Endothelial cell of umbilical vein (primary cell): ENCODE measurements at regions not wholly inside any gene's neighbourhood (a gene's known extent, or its start where the extent isn't known, plus 50 kb on each side); places are given as distances from the start of the nearest gene placed in this dataset.

Experiments
- BruUV-seq: library from RNA; stranded (reverse); fragments of 400-500 nt; replicated peaks from 2 replicates; lab custom pipeline; 2021; lab: Mats Ljungman, UMichigan
- CTCF ChIA-PET: fragments of 300-600, 350-600 bp; sonication (Branson Sonifier 250); formaldehyde crosslinking; loops from one replicate; lab custom pipeline; 2021; ENCODE audit warnings: antibody characterized with exemption, inconsistent platforms; lab: Charles Lee
- POLR2A ChIA-PET: fragments of 300-600, 350-600 bp; sonication (Branson Sonifier 250); formaldehyde crosslinking; loops from one replicate; lab custom pipeline; 2021; ENCODE audit warnings: antibody characterized with exemption, inconsistent platforms; lab: Charles Lee
- DNase-seq: peaks from one replicate; pipeline ENCODE4 v3.0.0-alpha.2; 2011; ENCODE audit warnings: low read depth, low spot score
- FAIRE-seq: peaks from 2 replicates; lab custom pipeline; 2011; peaks lifted over from hg19 to GRCh38; lab: Jason Lieb, UNC
- H2AFZ ChIP-seq: 2 replicates; pipeline ENCODE4 v1.6.0; 2012; ENCODE audit warnings: low read depth, low read length, control low read depth, inconsistent platforms
- H3K27ac ChIP-seq: 2 replicates; pipeline ENCODE4 v1.5.1; 2011; ENCODE audit warnings: low read depth, mild to moderate bottlenecking, control low read depth, low read length, moderate library complexity; ENCODE audit not compliant: insufficient read depth
- H3K27me3 ChIP-seq, 2 experiments: 2 replicates each; pipeline versions ENCODE4 v1.6.0 to v1.6.1; 2011; ENCODE audit warnings: low read length in 2 of 2, mixed read lengths in 1 of 2; ENCODE audit not compliant: control insufficient read depth in 2 of 2, insufficient read depth in 2 of 2
- H3K36me3 ChIP-seq, 2 experiments: 2 replicates in 1 of 2; 3 replicates in 1 of 2; pipeline ENCODE4 v1.5.1; 2011; ENCODE audit warnings: low read length in 2 of 2, mild to moderate bottlenecking in 1 of 2, moderate library complexity in 1 of 2; ENCODE audit not compliant: control insufficient read depth in 2 of 2, insufficient read depth in 2 of 2; ENCODE audit errors: extremely low read depth in 1 of 2
- H3K4me1 ChIP-seq: 3 replicates; pipeline ENCODE4 v1.5.1; 2011; ENCODE audit warnings: mild to moderate bottlenecking, low read length; ENCODE audit not compliant: control insufficient read depth, insufficient read depth; ENCODE audit errors: extremely low read depth
- H3K4me2 ChIP-seq: 2 replicates; pipeline ENCODE4 v1.6.1; 2011; ENCODE audit warnings: low read length, control low read depth, mixed read lengths; ENCODE audit not compliant: insufficient read depth
- H3K4me3 ChIP-seq, 3 experiments: fragments of 200-600 bp in 1 of 3; sonication (generic), shearing (Covaris generic) in 1 of 3; replicated peaks in 1 of 3; 2 replicates each; pipeline ENCODE4 v1.5.1; 2011 to 2016; ENCODE audit warnings: control low read depth in 3 of 3, low read length in 3 of 3, mild to moderate bottlenecking in 2 of 3, inconsistent platforms in 1 of 3, low read depth in 1 of 3, moderate library complexity in 1 of 3; ENCODE audit not compliant: insufficient read depth in 1 of 3
- H3K79me2 ChIP-seq: 2 replicates; pipeline ENCODE4 v1.6.0; 2012; ENCODE audit warnings: low read length, inconsistent platforms; ENCODE audit not compliant: control insufficient read depth, insufficient read depth
- H3K9ac ChIP-seq: replicated peaks from 2 replicates; pipeline ENCODE3; 2011; ENCODE audit warnings: low read length, control low read depth; ENCODE audit not compliant: insufficient read depth; ENCODE audit errors: extremely low read depth
- H3K9me1 ChIP-seq: replicated peaks from 3 replicates; pipeline ENCODE4 v1.6.0; 2011; ENCODE audit warnings: mild to moderate bottlenecking, low read length; ENCODE audit not compliant: control insufficient read depth, insufficient read depth; ENCODE audit errors: extremely low read depth
- H3K9me3 ChIP-seq: replicated peaks from 2 replicates; pipeline ENCODE4 v1.5.1; 2012; ENCODE audit warnings: low read length, inconsistent platforms; ENCODE audit not compliant: control insufficient read depth, insufficient read depth
- H4K20me1 ChIP-seq: replicated peaks from 2 replicates; pipeline ENCODE3; 2011; ENCODE audit warnings: mild to moderate bottlenecking, low read length; ENCODE audit not compliant: control insufficient read depth, insufficient read depth; ENCODE audit errors: extremely low read depth
- EZH2 ChIP-seq: IDR thresholded peaks from 2 replicates; pipeline ENCODE4 v1.6.1; 2012; ENCODE audit warnings: borderline replicate concordance, low read depth, mild to moderate bottlenecking, moderate library complexity, low read length, inconsistent platforms; ENCODE audit not compliant: severe bottlenecking
- FOS ChIP-seq: IDR thresholded peaks from 2 replicates; pipeline ENCODE4 v1.6.1; 2011; ENCODE audit warnings: mild to moderate bottlenecking, low read length, moderate library complexity, borderline replicate concordance; ENCODE audit not compliant: insufficient read depth
- GATA2 ChIP-seq: IDR thresholded peaks from 2 replicates; pipeline ENCODE4 v1.7.0; 2011; ENCODE audit warnings: low read depth, mild to moderate bottlenecking, moderate library complexity, mixed read lengths, low read length; ENCODE audit not compliant: insufficient read length, insufficient read depth
- JUN ChIP-seq: IDR thresholded peaks from 2 replicates; pipeline ENCODE4 v1.6.1; 2011; ENCODE audit warnings: borderline replicate concordance, low read depth; ENCODE audit not compliant: insufficient read length, insufficient read depth
- MYC ChIP-seq: IDR thresholded peaks from one replicate; pipeline ENCODE4 v1.6.1; 2011; ENCODE audit warnings: mild to moderate bottlenecking, low read depth, low read length
- POLR2A ChIP-seq: IDR thresholded peaks from 2 replicates; pipeline ENCODE4 v1.6.1; 2012; ENCODE audit warnings: low read depth, mild to moderate bottlenecking, control low read depth, low read length
- POLR2AphosphoS5 ChIP-seq: IDR thresholded peaks from 2 replicates; pipeline ENCODE4 v1.6.1; 2012; ENCODE audit warnings: low read depth, mild to moderate bottlenecking, control low read depth, low read length, moderate library complexity; ENCODE audit not compliant: insufficient read depth
- dilution Hi-C: fragments of 300-500 bp; cut with MboI; formaldehyde crosslinking; loops from one replicate; pipeline ENCODE4 v1.15.0; 2019; ENCODE audit warnings: low sequenced_read_pairs; ENCODE audit not compliant: extremely low pct_ligation_motif_present
- intact Hi-C: fragments of 100-400 bp; cut with micrococcal nuclease; formaldehyde crosslinking; loops from one replicate; pipeline ENCODE4 v1.10.0; 2022
- TF ChIP-seq, protein P1 (sequence below): IDR thresholded peaks from 2 replicates; pipeline ENCODE4 v1.6.1; 2011; ENCODE audit not compliant: insufficient read depth, insufficient read length
- TF ChIP-seq, protein P2 (sequence below), 2 donors: IDR thresholded peaks; 1 replicate in 1 of 2; 2 replicates in 1 of 2; pipeline ENCODE4 v1.5.1; 2011; ENCODE audit warnings: low read length in 2 of 2, mild to moderate bottlenecking in 2 of 2, moderate library complexity in 2 of 2, control low read depth in 1 of 2, inconsistent platforms in 1 of 2, low read depth in 1 of 2; ENCODE audit not compliant: insufficient read depth in 1 of 2; ENCODE audit errors: extremely low read depth in 1 of 2

- intact Hi-C loops (no loop called here), dilution Hi-C loops (no loop called here)
- ChIA-PET CTCF (no interaction called here), POLR2A (no interaction called here)
- H3K36me3 ChIP-seq: no peaks in the 10 kb centered on the region
- no TSS peak for BruUV-seq
- TF ChIP-seq, protein P1, sequence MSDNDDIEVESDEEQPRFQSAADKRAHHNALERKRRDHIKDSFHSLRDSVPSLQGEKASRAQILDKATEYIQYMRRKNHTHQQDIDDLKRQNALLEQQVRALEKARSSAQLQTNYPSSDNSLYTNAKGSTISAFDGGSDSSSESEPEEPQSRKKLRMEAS: no peak
- no peak for TF ChIP-seq POLR2AphosphoS5
- TF ChIP-seq FOS: no peak
- no peak for TF ChIP-seq MYC
- TF ChIP-seq, protein P2, sequence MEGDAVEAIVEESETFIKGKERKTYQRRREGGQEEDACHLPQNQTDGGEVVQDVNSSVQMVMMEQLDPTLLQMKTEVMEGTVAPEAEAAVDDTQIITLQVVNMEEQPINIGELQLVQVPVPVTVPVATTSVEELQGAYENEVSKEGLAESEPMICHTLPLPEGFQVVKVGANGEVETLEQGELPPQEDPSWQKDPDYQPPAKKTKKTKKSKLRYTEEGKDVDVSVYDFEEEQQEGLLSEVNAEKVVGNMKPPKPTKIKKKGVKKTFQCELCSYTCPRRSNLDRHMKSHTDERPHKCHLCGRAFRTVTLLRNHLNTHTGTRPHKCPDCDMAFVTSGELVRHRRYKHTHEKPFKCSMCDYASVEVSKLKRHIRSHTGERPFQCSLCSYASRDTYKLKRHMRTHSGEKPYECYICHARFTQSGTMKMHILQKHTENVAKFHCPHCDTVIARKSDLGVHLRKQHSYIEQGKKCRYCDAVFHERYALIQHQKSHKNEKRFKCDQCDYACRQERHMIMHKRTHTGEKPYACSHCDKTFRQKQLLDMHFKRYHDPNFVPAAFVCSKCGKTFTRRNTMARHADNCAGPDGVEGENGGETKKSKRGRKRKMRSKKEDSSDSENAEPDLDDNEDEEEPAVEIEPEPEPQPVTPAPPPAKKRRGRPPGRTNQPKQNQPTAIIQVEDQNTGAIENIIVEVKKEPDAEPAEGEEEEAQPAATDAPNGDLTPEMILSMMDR (IDR thresholded peaks at IDR 0.05; ENCODE audit: extremely low read depth in 1 of 2, insufficient read depth in 1 of 2, low read depth in 1 of 2, low read length in 2 of 2): no peak
- TF ChIP-seq POLR2A: no peak
- TF ChIP-seq JUN: no peak
- no peak for TF ChIP-seq GATA2
- TF ChIP-seq EZH2: no peak
- H3K4me1 ChIP-seq: no peaks in the 10 kb centered on the region
- H3K79me2 ChIP-seq: no peaks in the 10 kb centered on the region
- no peak overlapping the region for H2AFZ ChIP-seq
- H3K9me3 ChIP-seq: no peaks in the 10 kb centered on the region
- H3K27ac ChIP-seq: no peak overlapping the region
- H3K9ac ChIP-seq: no peak overlapping the region
- no peak overlapping the region for H3K4me3 ChIP-seq
- FAIRE-seq: no peak
- no peaks in the 10 kb centered on the region for H4K20me1 ChIP-seq
- no peaks in the 10 kb centered on the region for H3K9me1 ChIP-seq
- H3K27me3 ChIP-seq: no peaks in the 10 kb centered on the region
- no peak for DNase-seq
- no peak overlapping the region for H3K4me2 ChIP-seq
Observed at GRCh38 chr7:85608804-85609203, 421.9 kb upstream of the SEMA3D start.
